GM12865 (cell line): ENCODE measurements at regions not wholly inside any gene's neighbourhood (a gene's known extent, or its start where the extent isn't known, plus 50 kb on each side); places are given as distances from the start of the nearest gene placed in this dataset.

Experiments
- DNase-seq: peaks from one replicate; pipeline ENCODE4 v3.0.0; 2010; ENCODE audit warnings: low read depth
- H3K4me3 ChIP-seq: 2 replicates; pipeline ENCODE4 v1.5.1; 2011; ENCODE audit warnings: mild to moderate bottlenecking, low read depth, low read length, control low read depth
- CTCF ChIP-seq: IDR thresholded peaks from 2 replicates; pipeline ENCODE4 v1.5.1; 2011; ENCODE audit warnings: low read length, control low read depth, low read depth, inconsistent platforms; ENCODE audit not compliant: insufficient read depth; ENCODE audit errors: missing control alignments

GRCh38 chr3:30400926-30401325 lies 205.5 kb upstream of the TGFBR2 start:
- TF ChIP-seq CTCF, result no peak
- DNase-seq, result no peak
- H3K4me3 ChIP-seq, result no peak overlapping the region

- DNase-seq, result no peak
- H3K4me3 ChIP-seq, result no peak overlapping the region
- TF ChIP-seq CTCF, result no peak
Measured at GRCh38 chr3:30401971-30402370, 204.4 kb upstream of the TGFBR2 start.

GRCh38 chr3:30407651-30408050 lies 198.8 kb upstream of the TGFBR2 start:
- no peak overlapping the region for H3K4me3 ChIP-seq
- no peak for DNase-seq
- no peak for TF ChIP-seq CTCF

GRCh38 chr3:30408105-30408557 lies 198.3 kb upstream of the TGFBR2 start:
- no peak for TF ChIP-seq CTCF
- no peak overlapping the region for H3K4me3 ChIP-seq
- DNase-seq, result no peak

- no peak for DNase-seq
Measured at GRCh38 chr3:30418443-30418842, 188.0 kb upstream of the TGFBR2 start.

GRCh38 chr3:30421266-30421665 lies 185.1 kb upstream of the TGFBR2 start:
- no peak for DNase-seq
- no peak overlapping the region for H3K4me3 ChIP-seq
- TF ChIP-seq CTCF, result no peak

More at GRCh38 chr3:30418443-30418842, 188.0 kb upstream of the TGFBR2 start:
- no peak for TF ChIP-seq CTCF
- no peak overlapping the region for H3K4me3 ChIP-seq

GRCh38 chr3:30426293-30426993 lies 180.0 kb upstream of the TGFBR2 start:
- H3K4me3 ChIP-seq, result no peak overlapping the region
- TF ChIP-seq CTCF, result no peak
- DNase-seq, result no peak
